HCT116 (cell line): ENCODE measurements at regions not wholly inside any gene's neighbourhood (a gene's known extent, or its start where the extent isn't known, plus 50 kb on each side); places are given as distances from the start of the nearest gene placed in this dataset.

Experiments
- ATAC-seq: fragments of 200-7000 bp; cut with Tn5 transposase; 2 replicates; pipeline ENCODE4 v1.9.1; 2020; ENCODE audit warnings: mild to moderate bottlenecking, moderate library complexity
- BruUV-seq: library from RNA; stranded (reverse); fragments of 400-500 nt; replicated peaks from 2 replicates; lab custom pipeline; 2021; lab: Mats Ljungman, UMichigan
- CTCF ChIA-PET: fragments of 300-600 bp; sonication (Branson Sonifier 250); formaldehyde crosslinking; loops from one replicate; lab custom pipeline; 2021; ENCODE audit warnings: antibody characterized with exemption; lab: Charles Lee
- POLR2A ChIA-PET: fragments of 300-600, 350-600 bp; sonication (Branson Sonifier 250); formaldehyde crosslinking; loops from one replicate; lab custom pipeline; 2021; ENCODE audit warnings: antibody characterized with exemption; lab: Charles Lee
- RAD21 ChIA-PET, 2 experiments: fragments of 300-600 bp; sonication (Branson Sonifier 250); formaldehyde crosslinking; loops; one replicate each; lab custom pipeline; 2023; ENCODE audit warnings: low total read pairs in 2 of 2; ENCODE audit not compliant: uncharacterized antibody in 2 of 2, unreplicated experiment in 2 of 2, low non-redundant PET in 1 of 2; lab: Charles Lee
- DNase-seq: peaks from one replicate; pipeline ENCODE4 v3.0.0-alpha.2; 2010; ENCODE audit warnings: low read depth, low spot score
- H2AFZ ChIP-seq: fragments of 200-600 bp; shearing (Covaris generic), sonication (generic); 2 replicates; pipeline ENCODE4 v1.6.1; 2017; ENCODE audit warnings: low read depth, mixed run types, mixed read lengths, antibody characterized with exemption, low read length; ENCODE audit not compliant: poor library complexity, severe bottlenecking
- H3K27ac ChIP-seq: 2 replicates; pipeline ENCODE4 v1.5.1; 2012; ENCODE audit warnings: low read depth, low read length
- H3K27me3 ChIP-seq: fragments of 200-600 bp; sonication (generic); 2 replicates; pipeline ENCODE4 v1.6.1; 2016; ENCODE audit warnings: mixed run types, low read length, mixed read lengths; ENCODE audit not compliant: insufficient read depth
- H3K36me3 ChIP-seq, 2 experiments: fragments of 200-500 bp in 1 of 2; fragments of 200-600 bp in 1 of 2; sonication (Bioruptor generic) in 1 of 2; sonication (generic) in 1 of 2; 2 replicates each; pipeline versions ENCODE4 v1.5.1 to v1.6.1; 2014 to 2016; ENCODE audit warnings: low read length in 2 of 2, inconsistent platforms in 1 of 2, mixed read lengths in 1 of 2, mixed run types in 1 of 2; ENCODE audit not compliant: insufficient read depth in 2 of 2, control insufficient read depth in 1 of 2
- H3K4me1 ChIP-seq, 2 experiments: fragments of 200-600 bp in 1 of 2; sonication (generic) in 1 of 2; 2 replicates each; pipeline versions ENCODE4 v1.5.1 to v1.6.1; 2012 to 2017; ENCODE audit warnings: low read length in 2 of 2, inconsistent platforms in 1 of 2, mild to moderate bottlenecking in 1 of 2, mixed read lengths in 1 of 2, mixed run types in 1 of 2, moderate library complexity in 1 of 2; ENCODE audit not compliant: insufficient read depth in 2 of 2, control insufficient read depth in 1 of 2
- H3K4me2 ChIP-seq: fragments of 200-600 bp; sonication (generic); 2 replicates; pipeline ENCODE4 v1.6.1; 2017; ENCODE audit warnings: mixed run types, low read length, mixed read lengths
- H3K4me3 ChIP-seq, 2 experiments: fragments of 200-600 bp in 1 of 2; sonication (generic) in 1 of 2; replicated peaks in 1 of 2; 2 replicates each; pipeline ENCODE4 v1.5.1; 2011 to 2016; ENCODE audit warnings: low read length in 2 of 2, control low read depth in 1 of 2, low read depth in 1 of 2, mild to moderate bottlenecking in 1 of 2, mixed read lengths in 1 of 2, mixed run types in 1 of 2
- H3K79me2 ChIP-seq: fragments of 200-600 bp; sonication (generic); 2 replicates; pipeline ENCODE4 v1.6.1; 2017; ENCODE audit warnings: mild to moderate bottlenecking, mixed run types, low read length, moderate library complexity, mixed read lengths; ENCODE audit not compliant: insufficient read depth
- H3K9ac ChIP-seq: fragments of 200-600 bp; sonication (generic); 2 replicates; pipeline ENCODE4 v1.6.1; 2016; ENCODE audit warnings: low read length, mixed read lengths
- H3K9me2 ChIP-seq: fragments of 200-600 bp; sonication (generic), shearing (Covaris generic); 2 replicates; pipeline ENCODE4 v1.6.1; 2017; ENCODE audit warnings: mixed run types, mild to moderate bottlenecking, moderate library complexity; ENCODE audit not compliant: insufficient read depth
- H3K9me3 ChIP-seq, 2 experiments: fragments of 200-500 bp in 1 of 2; fragments of 200-600 bp in 1 of 2; sonication (Bioruptor generic) in 1 of 2; sonication (generic) in 1 of 2; 2 replicates each; pipeline ENCODE4 v1.6.1; 2014 to 2017; ENCODE audit warnings: low read length in 2 of 2, mixed read lengths in 2 of 2, inconsistent platforms in 1 of 2, low read depth in 1 of 2, mild to moderate bottlenecking in 1 of 2, mixed run types in 1 of 2, moderate library complexity in 1 of 2; ENCODE audit not compliant: control insufficient read depth in 1 of 2, insufficient read depth in 1 of 2
- H4K20me1 ChIP-seq: fragments of 200-600 bp; sonication (generic), shearing (Covaris generic); 2 replicates; pipeline ENCODE4 v1.6.1; 2017; ENCODE audit warnings: mixed run types, mild to moderate bottlenecking, moderate library complexity; ENCODE audit not compliant: insufficient read depth
- CBX3 ChIP-seq: IDR thresholded peaks from 2 replicates; pipeline ENCODE4 v1.6.1; 2012; ENCODE audit warnings: low read depth
- EZH2 ChIP-seq: fragments of 200-600 bp; sonication (generic); IDR thresholded peaks from 2 replicates; pipeline ENCODE4 v1.6.1; 2017; ENCODE audit warnings: antibody characterized with exemption, mixed run types
- SP1 ChIP-seq: IDR thresholded peaks from 2 replicates; pipeline ENCODE4 v1.6.1; 2012; ENCODE audit warnings: low read depth
- ZBTB33 ChIP-seq: IDR thresholded peaks from 2 replicates; pipeline ENCODE4 v1.6.1; 2011; ENCODE audit warnings: mild to moderate bottlenecking, low read length, moderate library complexity; ENCODE audit not compliant: insufficient replicate concordance; ENCODE audit errors: extremely low read depth
- intact Hi-C: fragments of 100-400 bp; cut with micrococcal nuclease; formaldehyde crosslinking; loops from 2 replicates; pipeline ENCODE4 v1.10.0; 2022

- Histone ChIP-seq H3K9me2 (no peaks in the 10 kb centered on the region), H3K27ac (no peak overlapping the region), H3K9ac (no peak overlapping the region), H3K9me3 (no peaks in the 10 kb centered on the region), H3K36me3 (no peaks in the 10 kb centered on the region), H3K4me1 (peaks cover 14 to 27% of the 10 kb centered on the region in 2 experiments)
- BruUV-seq, result no TSS peak
- intact Hi-C loops, result no loop called here
- CTCF ChIA-PET, result no interaction called here
- no peak for ATAC-seq
- RAD21 ChIA-PET, result no interaction called here
- TF ChIP-seq CBX3, result no peak
- TF ChIP-seq ZBTB33, result no peak
- no peak for TF ChIP-seq EZH2
- TF ChIP-seq SP1, result no peak
- TF ChIP-seq, all 23 proteins: peak for 0
- DNase-seq, result no peak
- Histone ChIP-seq H2AFZ (no peak overlapping the region), H3K27me3 (no peaks in the 10 kb centered on the region), H3K4me3 (no peak overlapping the region), H4K20me1 (no peaks in the 10 kb centered on the region), H3K79me2 (peaks cover 14% of the 10 kb centered on the region), H3K4me2 (no peak overlapping the region)
- POLR2A ChIA-PET, result no interaction called here
Measured at GRCh38 chr1:39154553-39155421, 49.7 kb upstream of the MACF1 start.
